ENCODE measurements at regions not wholly inside any gene's neighbourhood (a gene's known extent, or its start where the extent isn't known, plus 50 kb on each side); places are given as distances from the start of the nearest gene placed in this dataset.

GRCh38 chr2:146239392-146240135 lies 1605.3 kb upstream of the ACVR2A start:
- TF ChIP-seq CTCF (IDR thresholded peaks at IDR 0.05) (no peak), POLR2A (IDR thresholded peaks at IDR 0.05) (no peak)
